IMR-90 (cell line): ENCODE measurements at regions not wholly inside any gene's neighbourhood (a gene's known extent, or its start where the extent isn't known, plus 50 kb on each side); places are given as distances from the start of the nearest gene placed in this dataset.

Experiments
- CEBPB ChIP-seq: IDR thresholded peaks from 2 replicates; pipeline ENCODE4 v1.6.1; 2012; ENCODE audit warnings: low read depth, low read length, improper control_type of control experiment
- FOS ChIP-seq: fragments of 150-350 bp; IDR thresholded peaks from 2 replicates; pipeline ENCODE4 v1.6.1; 2016; ENCODE audit warnings: low read depth, low read length
- POLR2A ChIP-seq: IDR thresholded peaks from 2 replicates; pipeline ENCODE4 v1.6.1; 2012; ENCODE audit warnings: mild to moderate bottlenecking, low read depth, low read length
- RAD21 ChIP-seq: IDR thresholded peaks from 2 replicates; pipeline ENCODE4 v1.6.1; 2012; ENCODE audit warnings: low read length, improper control_type of control experiment
- RFX5 ChIP-seq: IDR thresholded peaks from 2 replicates; pipeline ENCODE4 v1.8.0; 2012; ENCODE audit warnings: low read depth, mild to moderate bottlenecking, low read length, moderate library complexity
- TF ChIP-seq, protein P1 (sequence below): conservative IDR thresholded peaks from 2 replicates; pipeline ENCODE4 v1.5.1; 2012; ENCODE audit warnings: mild to moderate bottlenecking, low read depth, low read length, improper control_type of control experiment
- TF ChIP-seq, protein P2 (sequence below): fragments of 150-350 bp; IDR thresholded peaks from 2 replicates; pipeline ENCODE4 v1.6.1; 2017; ENCODE audit warnings: mild to moderate bottlenecking, antibody characterized with exemption, low read length, low read depth

- TF ChIP-seq, protein P1, sequence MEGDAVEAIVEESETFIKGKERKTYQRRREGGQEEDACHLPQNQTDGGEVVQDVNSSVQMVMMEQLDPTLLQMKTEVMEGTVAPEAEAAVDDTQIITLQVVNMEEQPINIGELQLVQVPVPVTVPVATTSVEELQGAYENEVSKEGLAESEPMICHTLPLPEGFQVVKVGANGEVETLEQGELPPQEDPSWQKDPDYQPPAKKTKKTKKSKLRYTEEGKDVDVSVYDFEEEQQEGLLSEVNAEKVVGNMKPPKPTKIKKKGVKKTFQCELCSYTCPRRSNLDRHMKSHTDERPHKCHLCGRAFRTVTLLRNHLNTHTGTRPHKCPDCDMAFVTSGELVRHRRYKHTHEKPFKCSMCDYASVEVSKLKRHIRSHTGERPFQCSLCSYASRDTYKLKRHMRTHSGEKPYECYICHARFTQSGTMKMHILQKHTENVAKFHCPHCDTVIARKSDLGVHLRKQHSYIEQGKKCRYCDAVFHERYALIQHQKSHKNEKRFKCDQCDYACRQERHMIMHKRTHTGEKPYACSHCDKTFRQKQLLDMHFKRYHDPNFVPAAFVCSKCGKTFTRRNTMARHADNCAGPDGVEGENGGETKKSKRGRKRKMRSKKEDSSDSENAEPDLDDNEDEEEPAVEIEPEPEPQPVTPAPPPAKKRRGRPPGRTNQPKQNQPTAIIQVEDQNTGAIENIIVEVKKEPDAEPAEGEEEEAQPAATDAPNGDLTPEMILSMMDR = no peak
- TF ChIP-seq CEBPB = no peak
- TF ChIP-seq RFX5 = no peak
- TF ChIP-seq POLR2A = no peak
- TF ChIP-seq RAD21 = no peak
- TF ChIP-seq, protein P2, sequence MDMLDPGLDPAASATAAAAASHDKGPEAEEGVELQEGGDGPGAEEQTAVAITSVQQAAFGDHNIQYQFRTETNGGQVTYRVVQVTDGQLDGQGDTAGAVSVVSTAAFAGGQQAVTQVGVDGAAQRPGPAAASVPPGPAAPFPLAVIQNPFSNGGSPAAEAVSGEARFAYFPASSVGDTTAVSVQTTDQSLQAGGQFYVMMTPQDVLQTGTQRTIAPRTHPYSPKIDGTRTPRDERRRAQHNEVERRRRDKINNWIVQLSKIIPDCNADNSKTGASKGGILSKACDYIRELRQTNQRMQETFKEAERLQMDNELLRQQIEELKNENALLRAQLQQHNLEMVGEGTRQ = no peak
- TF ChIP-seq FOS = no peak
Observed at GRCh38 chr14:76636602-76637001, 124.7 kb upstream of the VASH1 start.
